GM10266 (cell line): ENCODE measurements at regions not wholly inside any gene's neighbourhood (a gene's known extent, or its start where the extent isn't known, plus 50 kb on each side); places are given as distances from the start of the nearest gene placed in this dataset.

Source experiments
- DNase-seq: peaks from one replicate; pipeline ENCODE4 v3.0.0; 2012; ENCODE audit errors: extremely low spot score
- CTCF ChIP-seq: IDR thresholded peaks from 2 replicates; pipeline ENCODE4 v1.5.1; 2012; ENCODE audit warnings: mild to moderate bottlenecking, low read depth; ENCODE audit not compliant: control insufficient read depth, insufficient read depth; ENCODE audit errors: missing control alignments

- no peak for TF ChIP-seq CTCF
- DNase-seq = no peak
These were observed 149.7 kb downstream of the UNC5CL start for GRCh38 chr6:40889137-40889832.

- no peak for DNase-seq
- TF ChIP-seq CTCF = no peak
These were observed 150.5 kb downstream of the UNC5CL start for GRCh38 chr6:40888456-40888990.

GRCh38 chr6:40887792-40888340 lies 151.2 kb downstream of the UNC5CL start:
- no peak for DNase-seq
- TF ChIP-seq CTCF = no peak

GRCh38 chr6:40887079-40887791 lies 151.8 kb downstream of the UNC5CL start:
- no peak for DNase-seq
- TF ChIP-seq CTCF = no peak

GRCh38 chr6:40885139-40885774 lies 153.8 kb downstream of the UNC5CL start:
- DNase-seq = no peak
- TF ChIP-seq CTCF = no peak

- no peak for DNase-seq
- TF ChIP-seq CTCF = no peak
These were observed 156.6 kb downstream of the UNC5CL start for GRCh38 chr6:40882323-40882997.
